Neural progenitor cell (in vitro differentiated cells): ENCODE measurements at regions not wholly inside any gene's neighbourhood (a gene's known extent, or its start where the extent isn't known, plus 50 kb on each side); places are given as distances from the start of the nearest gene placed in this dataset.

Experiments used
- CTCF ChIP-seq: fragments of 200-600 bp; sonication (generic); IDR thresholded peaks from 2 replicates; pipeline ENCODE4 v1.5.1; 2017; ENCODE audit warnings: antibody characterized with exemption, mild to moderate bottlenecking
- EZH2 ChIP-seq: fragments of 200-600 bp; sonication (generic); IDR thresholded peaks from 2 replicates; pipeline ENCODE4 v1.6.1; 2017; ENCODE audit warnings: antibody characterized with exemption, mild to moderate bottlenecking, moderate library complexity

GRCh38 chr4:125184116-125184515 lies 130.6 kb upstream of the FAT4 start:
- TF ChIP-seq CTCF = no peak
- no peak for TF ChIP-seq EZH2
